ENCODE measurements at regions not wholly inside any gene's neighbourhood (a gene's known extent, or its start where the extent isn't known, plus 50 kb on each side); places are given as distances from the start of the nearest gene placed in this dataset.
"Not testable (repeated sequence)": the region's sequence is repeated elsewhere in the genome, so short reads cannot be mapped to it uniquely, and the experiment has no call there.

GRCh38 chr13:58933475-58933874 lies 1230.3 kb downstream of the DIAPH3 start:
- ATAC-seq: no peak

GRCh38 chr13:58935689-58936088 lies 1228.0 kb downstream of the DIAPH3 start:
- no peak for ATAC-seq

GRCh38 chr13:58946274-58946673 lies 1217.5 kb downstream of the DIAPH3 start:
- ATAC-seq: no peak

- ATAC-seq: no peak
Observed at GRCh38 chr13:58949646-58950045, 1214.1 kb downstream of the DIAPH3 start.

GRCh38 chr13:58950911-58951310 lies 1212.8 kb downstream of the DIAPH3 start:
- ATAC-seq: no peak

GRCh38 chr13:58953638-58954037 lies 1210.1 kb downstream of the DIAPH3 start:
- ATAC-seq: no peak

- no peak for ATAC-seq
Observed at GRCh38 chr13:58955546-58956385, 1208.0 kb downstream of the DIAPH3 start.

GRCh38 chr13:58958097-58958496 lies 1205.6 kb downstream of the DIAPH3 start:
- not testable (repeated sequence) for ATAC-seq

GRCh38 chr13:58960888-58961287 lies 1202.8 kb downstream of the DIAPH3 start:
- ATAC-seq: no peak

- no peak for ATAC-seq
Observed at GRCh38 chr13:58963321-58963720, 1200.4 kb downstream of the DIAPH3 start.

- no peak for ATAC-seq
Observed at GRCh38 chr13:58964048-58964447, 1199.7 kb downstream of the DIAPH3 start.

GRCh38 chr13:58977085-58977484 lies 1186.6 kb downstream of the DIAPH3 start:
- ATAC-seq: no peak

GRCh38 chr13:58978331-58978730 lies 1185.4 kb downstream of the DIAPH3 start:
- no peak for ATAC-seq

- ATAC-seq: no peak
Observed at GRCh38 chr13:58979851-58980250, 1183.9 kb downstream of the DIAPH3 start.

GRCh38 chr13:58985845-58986244 lies 1177.9 kb downstream of the DIAPH3 start:
- ATAC-seq: no peak

GRCh38 chr13:58989556-58989955 lies 1174.2 kb downstream of the DIAPH3 start:
- ATAC-seq: no peak

- ATAC-seq: no peak
Observed at GRCh38 chr13:58991826-58992477, 1171.8 kb downstream of the DIAPH3 start.

- ATAC-seq: no peak
Observed at GRCh38 chr13:58992478-58993042, 1171.2 kb downstream of the DIAPH3 start.

- no peak for ATAC-seq
Observed at GRCh38 chr13:58994077-58994476, 1169.7 kb downstream of the DIAPH3 start.

GRCh38 chr13:58994777-58995176 lies 1169.0 kb downstream of the DIAPH3 start:
- no peak for ATAC-seq

- no peak for ATAC-seq
Observed at GRCh38 chr13:58998716-58999115, 1165.0 kb downstream of the DIAPH3 start.

GRCh38 chr13:58999851-59000250 lies 1163.9 kb downstream of the DIAPH3 start:
- ATAC-seq: no peak

GRCh38 chr13:59000770-59001169 lies 1163.0 kb downstream of the DIAPH3 start:
- no peak for ATAC-seq

- ATAC-seq: no peak
Observed at GRCh38 chr13:59012731-59013130, 1151.0 kb downstream of the DIAPH3 start.

All from activated CD4-positive, CD25-positive, alpha-beta regulatory T cell treated with anti-CD3 and anti-CD28 coated beads, Interleukin-2, amount 50 U/mL, for 24 hours (primary cell).